ENCODE measurements at regions not wholly inside any gene's neighbourhood (a gene's known extent, or its start where the extent isn't known, plus 50 kb on each side); places are given as distances from the start of the nearest gene placed in this dataset.

DNA sequence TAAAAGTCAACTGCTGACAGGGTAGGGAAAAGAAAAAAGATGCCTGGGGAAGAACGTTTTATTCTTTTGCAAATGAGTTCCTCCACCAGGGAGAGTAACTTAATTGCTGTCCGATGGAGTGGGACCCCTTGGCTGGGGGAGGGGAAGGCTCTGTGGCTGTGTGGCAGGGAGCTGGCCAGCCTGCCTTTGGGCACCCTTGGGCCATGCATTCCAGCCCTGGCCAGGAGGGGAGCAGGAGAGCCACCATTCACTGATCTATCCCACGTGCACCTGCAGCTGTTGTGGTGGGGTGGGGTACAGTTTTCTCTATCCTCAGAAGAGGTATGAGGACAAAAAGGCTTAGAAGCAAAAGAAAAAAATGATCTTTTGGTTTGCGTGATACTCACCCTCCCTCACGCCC lies 116.9 kb downstream of the KCNK1 start:
- no peak for TF ChIP-seq BHLHE40 (IDR thresholded peaks at IDR 0.05; ENCODE audit: borderline replicate concordance)
- ChIA-PET CTCF (interaction anchor here (0.6 kb wide), 1 partner anchor 290 kb away, joined by 3 read pairs; no protein-coding TSS in a partner anchor), POLR2A (no interaction called here)
- peak; percentile 34 for DNase-seq (ENCODE audit: extremely low spot score)

DNA sequence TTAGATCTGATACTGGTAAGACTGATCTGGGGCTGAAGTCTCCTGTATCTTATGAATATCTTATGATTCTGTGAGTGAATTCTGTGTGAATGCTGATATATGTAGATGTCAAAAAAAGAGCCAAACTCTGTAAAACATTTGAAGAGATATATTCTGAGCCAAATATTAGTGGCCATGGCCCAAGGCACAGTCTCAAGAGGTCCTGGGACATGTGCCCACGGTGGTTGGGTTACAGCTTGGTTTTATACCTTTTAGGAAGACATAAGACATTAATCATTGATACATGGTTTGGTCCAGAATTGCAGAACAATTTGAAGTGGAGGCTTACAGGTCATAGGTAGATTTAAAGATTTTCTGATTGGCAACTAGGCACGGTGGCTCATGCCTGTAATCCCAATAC lies 118.3 kb downstream of the KCNK1 start:
- DNase-seq (ENCODE audit: extremely low spot score): no peak
- ChIA-PET CTCF (interaction anchor here (0.6 kb wide), 1 partner anchor 11 kb away, joined by 3 read pairs; no protein-coding TSS in a partner anchor), POLR2A (no interaction called here)
- TF ChIP-seq L3MBTL2 (conservative IDR thresholded peaks at IDR 0.05) (no peak), ELF4 (IDR thresholded peaks at IDR 0.05) (no peak), FOXK2 (IDR thresholded peaks at IDR 0.05) (no peak), NFRKB (IDR thresholded peaks at IDR 0.05) (no peak), FOXA1 (IDR thresholded peaks at IDR 0.05) (no peak), SP1 (IDR thresholded peaks at IDR 0.05) (no peak), CTBP1 (IDR thresholded peaks at IDR 0.05; ENCODE audit: borderline replicate concordance) (no peak), LEF1 (IDR thresholded peaks at IDR 0.05; ENCODE audit: borderline replicate concordance) (no peak), FOXM1 (IDR thresholded peaks at IDR 0.05; ENCODE audit: borderline replicate concordance) (no peak), HDGF (IDR thresholded peaks at IDR 0.05; ENCODE audit: borderline replicate concordance) (no peak), BHLHE40 (IDR thresholded peaks at IDR 0.05; ENCODE audit: borderline replicate concordance) (no peak), ARNT (IDR thresholded peaks at IDR 0.05) (no peak), TARDBP (IDR thresholded peaks at IDR 0.05) (no peak), ZNF384 (IDR thresholded peaks at IDR 0.05) (no peak), SUZ12 (IDR thresholded peaks at IDR 0.05) (no peak)
- TF ChIP-seq, protein P1, sequence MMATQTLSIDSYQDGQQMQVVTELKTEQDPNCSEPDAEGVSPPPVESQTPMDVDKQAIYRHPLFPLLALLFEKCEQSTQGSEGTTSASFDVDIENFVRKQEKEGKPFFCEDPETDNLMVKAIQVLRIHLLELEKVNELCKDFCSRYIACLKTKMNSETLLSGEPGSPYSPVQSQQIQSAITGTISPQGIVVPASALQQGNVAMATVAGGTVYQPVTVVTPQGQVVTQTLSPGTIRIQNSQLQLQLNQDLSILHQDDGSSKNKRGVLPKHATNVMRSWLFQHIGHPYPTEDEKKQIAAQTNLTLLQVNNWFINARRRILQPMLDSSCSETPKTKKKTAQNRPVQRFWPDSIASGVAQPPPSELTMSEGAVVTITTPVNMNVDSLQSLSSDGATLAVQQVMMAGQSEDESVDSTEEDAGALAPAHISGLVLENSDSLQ (IDR thresholded peaks at IDR 0.05): no peak

DNA sequence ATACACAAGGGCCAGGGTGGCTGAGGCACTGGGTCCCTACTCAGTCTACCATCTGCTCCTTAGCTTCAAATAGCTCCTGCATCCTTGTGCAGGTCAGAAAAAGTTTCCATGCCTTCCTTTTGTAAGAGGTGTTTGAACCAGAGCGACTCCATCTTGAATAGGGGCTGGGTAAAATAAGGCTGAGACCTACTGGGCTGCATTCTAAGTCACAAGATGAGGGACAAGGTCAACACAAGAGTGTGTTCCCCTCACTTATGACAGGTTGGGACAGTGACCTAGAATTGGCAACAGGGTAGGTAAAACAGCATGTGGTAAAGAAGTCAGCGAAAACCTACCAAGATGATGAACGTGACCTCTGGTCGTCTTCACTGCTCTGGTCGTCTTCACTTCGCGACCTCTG lies 120.5 kb downstream of the KCNK1 start:
- CTCF ChIA-PET: interaction anchor here (0.6 kb wide), 1 partner anchor 286 kb away, joined by 3 read pairs; no protein-coding TSS in a partner anchor
- TF ChIP-seq SP1 (IDR thresholded peaks at IDR 0.05): no peak
- TF ChIP-seq LEF1 (IDR thresholded peaks at IDR 0.05; ENCODE audit: borderline replicate concordance): no peak
- TF ChIP-seq, protein P1 (IDR thresholded peaks at IDR 0.05): no peak
- TF ChIP-seq ELF4 (IDR thresholded peaks at IDR 0.05): no peak
- TF ChIP-seq NFRKB (IDR thresholded peaks at IDR 0.05): no peak
- TF ChIP-seq TARDBP (IDR thresholded peaks at IDR 0.05): no peak
- TF ChIP-seq SUZ12 (IDR thresholded peaks at IDR 0.05): no peak
- TF ChIP-seq ARNT (IDR thresholded peaks at IDR 0.05): no peak
- TF ChIP-seq CTBP1 (IDR thresholded peaks at IDR 0.05; ENCODE audit: borderline replicate concordance): no peak
- no peak for TF ChIP-seq FOXA1 (IDR thresholded peaks at IDR 0.05)
- TF ChIP-seq BHLHE40 (IDR thresholded peaks at IDR 0.05; ENCODE audit: borderline replicate concordance): no peak
- no peak for TF ChIP-seq L3MBTL2 (conservative IDR thresholded peaks at IDR 0.05)
- no peak for TF ChIP-seq ZNF384 (IDR thresholded peaks at IDR 0.05)
- TF ChIP-seq FOXM1 (IDR thresholded peaks at IDR 0.05; ENCODE audit: borderline replicate concordance): no peak
- TF ChIP-seq HDGF (IDR thresholded peaks at IDR 0.05; ENCODE audit: borderline replicate concordance): no peak
- no peak for TF ChIP-seq FOXK2 (IDR thresholded peaks at IDR 0.05)
- POLR2A ChIA-PET: no interaction called here
- no peak for DNase-seq (ENCODE audit: extremely low spot score)

DNA sequence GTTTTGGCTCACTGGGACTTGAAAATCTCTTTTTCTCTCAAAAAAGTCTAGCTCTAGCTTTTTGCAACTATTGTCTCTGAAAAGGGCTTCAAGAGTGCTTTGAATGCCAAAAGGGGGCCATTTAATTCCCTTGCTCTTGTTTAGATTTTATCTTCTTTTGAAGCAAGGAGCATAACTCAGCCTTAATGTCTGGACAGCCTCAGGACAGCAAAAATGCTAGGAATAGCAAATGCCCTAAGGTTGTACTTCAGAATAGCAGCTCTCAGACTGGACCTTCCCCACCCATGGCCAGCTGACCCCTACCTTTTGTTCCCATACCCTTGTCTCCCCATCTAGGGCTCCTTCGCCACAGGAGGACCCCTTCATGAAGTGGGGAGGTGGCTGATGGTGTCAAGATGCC lies 121.4 kb downstream of the KCNK1 start:
- TF ChIP-seq TARDBP (IDR thresholded peaks at IDR 0.05): no peak
- no peak for TF ChIP-seq FOXA1 (IDR thresholded peaks at IDR 0.05)
- no peak for TF ChIP-seq ARNT (IDR thresholded peaks at IDR 0.05)
- TF ChIP-seq NFRKB (IDR thresholded peaks at IDR 0.05): no peak
- TF ChIP-seq SP1 (IDR thresholded peaks at IDR 0.05): no peak
- TF ChIP-seq BHLHE40 (IDR thresholded peaks at IDR 0.05; ENCODE audit: borderline replicate concordance): no peak
- TF ChIP-seq L3MBTL2 (conservative IDR thresholded peaks at IDR 0.05): no peak
- no peak for TF ChIP-seq SUZ12 (IDR thresholded peaks at IDR 0.05)
- no peak for TF ChIP-seq FOXM1 (IDR thresholded peaks at IDR 0.05; ENCODE audit: borderline replicate concordance)
- TF ChIP-seq, protein P1 (IDR thresholded peaks at IDR 0.05): no peak
- TF ChIP-seq ZNF384 (IDR thresholded peaks at IDR 0.05): no peak
- TF ChIP-seq LEF1 (IDR thresholded peaks at IDR 0.05; ENCODE audit: borderline replicate concordance): no peak
- TF ChIP-seq FOXK2 (IDR thresholded peaks at IDR 0.05): no peak
- TF ChIP-seq CTBP1 (IDR thresholded peaks at IDR 0.05; ENCODE audit: borderline replicate concordance): no peak
- no peak for TF ChIP-seq ELF4 (IDR thresholded peaks at IDR 0.05)
- no peak for TF ChIP-seq HDGF (IDR thresholded peaks at IDR 0.05; ENCODE audit: borderline replicate concordance)
- DNase-seq (ENCODE audit: extremely low spot score): no peak
- CTCF ChIA-PET: no interaction called here
- POLR2A ChIA-PET: no interaction called here

DNA sequence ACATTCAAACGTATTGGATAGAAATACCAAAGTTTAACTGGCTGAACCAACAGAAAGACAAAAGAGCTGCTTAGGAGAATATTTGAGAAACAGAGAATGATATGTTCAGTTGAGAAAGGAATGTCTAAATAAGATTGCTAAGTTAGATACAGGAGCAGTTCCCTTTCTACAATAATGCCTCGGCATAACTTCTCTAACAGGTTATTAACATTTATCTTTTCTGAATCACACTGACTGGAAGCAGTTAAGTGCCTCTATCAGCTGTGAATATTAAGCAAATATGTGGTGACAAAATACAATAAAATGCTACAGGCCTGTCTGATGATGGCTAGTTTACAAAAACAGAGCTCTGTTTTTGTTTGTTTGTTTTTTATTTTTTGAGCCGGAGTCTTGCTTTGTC lies 121.9 kb downstream of the KCNK1 start:
- CTCF ChIA-PET: interaction anchor here (0.6 kb wide), 1 partner anchor 57 kb away, joined by 3 read pairs; no protein-coding TSS in a partner anchor
- DNase-seq (ENCODE audit: extremely low spot score): no peak
- POLR2A ChIA-PET: no interaction called here
- TF ChIP-seq L3MBTL2 (conservative IDR thresholded peaks at IDR 0.05): no peak
- TF ChIP-seq HDGF (IDR thresholded peaks at IDR 0.05; ENCODE audit: borderline replicate concordance): no peak
- no peak for TF ChIP-seq SUZ12 (IDR thresholded peaks at IDR 0.05)

DNA sequence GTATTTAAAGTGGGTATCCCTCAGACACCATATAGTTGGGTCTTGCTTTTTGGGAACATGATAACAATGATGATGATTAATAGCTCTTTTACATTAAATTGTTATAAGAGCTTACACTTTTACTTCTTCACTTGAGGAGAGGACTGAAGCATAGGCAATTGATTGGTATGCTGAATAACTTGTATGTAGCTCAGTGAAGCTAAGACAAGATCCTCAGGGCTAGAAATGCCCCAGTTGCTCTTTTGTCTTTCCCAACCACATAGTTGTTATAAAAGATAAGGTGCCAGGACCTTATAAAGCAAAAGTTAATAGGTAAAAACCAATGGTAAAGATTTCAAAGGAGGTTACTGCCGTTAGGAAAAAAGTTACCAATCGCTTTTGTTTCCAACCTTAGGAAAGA lies 123.4 kb downstream of the KCNK1 start:
- ChIA-PET POLR2A (no interaction called here), CTCF (no interaction called here)
- TF ChIP-seq TARDBP (IDR thresholded peaks at IDR 0.05) (no peak), ARNT (IDR thresholded peaks at IDR 0.05) (no peak), BHLHE40 (IDR thresholded peaks at IDR 0.05; ENCODE audit: borderline replicate concordance) (no peak), ELF4 (IDR thresholded peaks at IDR 0.05) (no peak), FOXK2 (IDR thresholded peaks at IDR 0.05) (no peak), HDGF (IDR thresholded peaks at IDR 0.05; ENCODE audit: borderline replicate concordance) (no peak), LEF1 (IDR thresholded peaks at IDR 0.05; ENCODE audit: borderline replicate concordance) (no peak), CTBP1 (IDR thresholded peaks at IDR 0.05; ENCODE audit: borderline replicate concordance) (no peak), ZNF384 (IDR thresholded peaks at IDR 0.05) (no peak), FOXM1 (IDR thresholded peaks at IDR 0.05; ENCODE audit: borderline replicate concordance) (no peak), SUZ12 (IDR thresholded peaks at IDR 0.05) (no peak), FOXA1 (IDR thresholded peaks at IDR 0.05) (no peak)
- TF ChIP-seq, protein P1 (IDR thresholded peaks at IDR 0.05): no peak
- DNase-seq (ENCODE audit: extremely low spot score): no peak
